HepG2 (cell line): ENCODE measurements at regions not wholly inside any gene's neighbourhood (a gene's known extent, or its start where the extent isn't known, plus 50 kb on each side); places are given as distances from the start of the nearest gene placed in this dataset.

Source experiments
- ATAC-seq: fragments of 200-7000 bp; cut with Tn5 transposase; 3 replicates; pipeline ENCODE4 v1.9.1; 2020; ENCODE audit warnings: mild to moderate bottlenecking, moderate library complexity
- BruUV-seq: library from RNA; stranded (reverse); fragments of 400-500 nt; replicated peaks from 2 replicates; lab custom pipeline; 2021; lab: Mats Ljungman, UMichigan
- CTCF ChIA-PET: fragments of 300-600 bp; formaldehyde crosslinking; extraction: SDS; loops from one replicate; lab custom pipeline; 2021; ENCODE audit warnings: low total read pairs, inconsistent platforms, low intra/inter-chr PET ratio; lab: Yijun Ruan, JAX
- POLR2A ChIA-PET: fragments of 350-600 bp; sonication (Branson Sonifier 250); formaldehyde crosslinking; loops from one replicate; lab custom pipeline; 2020; ENCODE audit warnings: antibody characterized with exemption, inconsistent platforms; lab: Yijun Ruan, JAX
- DNase-seq: peaks from one replicate; pipeline ENCODE4 v3.0.0-alpha.2; 2015; ENCODE audit warnings: low spot score
- FAIRE-seq: peaks from 3 replicates; lab custom pipeline; 2011; peaks lifted over from hg19 to GRCh38; lab: Jason Lieb, UNC
- H2AFZ ChIP-seq: one replicate; pipeline ENCODE4 v1.6.1; 2011; ENCODE audit warnings: low read length, inconsistent platforms
- H3K27ac ChIP-seq: fragments of 300-600 bp; 3 replicates; pipeline ENCODE4 v1.8.0; 2011; ENCODE audit warnings: mixed run types, mild to moderate bottlenecking, mixed read lengths, low read length, inconsistent platforms; ENCODE audit not compliant: insufficient read depth; ENCODE audit errors: extremely low read length
- H3K27me3 ChIP-seq, 2 experiments: fragments of 200-600 bp in 1 of 2; 2 replicates in 1 of 2; 3 replicates in 1 of 2; pipeline versions ENCODE4 v1.6.0 to v1.8.0; 2011; ENCODE audit warnings: low read length in 2 of 2, mild to moderate bottlenecking in 2 of 2, moderate library complexity in 2 of 2, inconsistent platforms in 1 of 2; ENCODE audit not compliant: insufficient read depth in 2 of 2, control insufficient read depth in 1 of 2
- H3K36me3 ChIP-seq, 2 experiments: fragments of 200-600 bp in 1 of 2; replicated peaks in 1 of 2; 2 replicates in 1 of 2; 3 replicates in 1 of 2; pipeline versions ENCODE4 v1.5.1 to v1.8.0; 2011; ENCODE audit warnings: low read length in 2 of 2, inconsistent platforms in 1 of 2; ENCODE audit not compliant: insufficient read depth in 2 of 2, control insufficient read depth in 1 of 2
- H3K4me1 ChIP-seq: 2 replicates; pipeline ENCODE4 v1.5.1; 2012; ENCODE audit warnings: low read length, inconsistent platforms; ENCODE audit not compliant: insufficient read depth
- H3K4me2 ChIP-seq: 2 replicates; pipeline ENCODE4 v1.6.0; 2011; ENCODE audit warnings: low read depth, low read length, inconsistent platforms
- H3K4me3 ChIP-seq, 3 experiments: fragments of 200-600 bp in 1 of 3; sonication (generic), shearing (Covaris generic) in 1 of 3; replicated peaks in 1 of 3; 2 replicates each; pipeline ENCODE4 v1.5.1; 2011 to 2016; ENCODE audit warnings: low read length in 3 of 3, inconsistent platforms in 2 of 3, low read depth in 2 of 3, mild to moderate bottlenecking in 2 of 3, control low read depth in 1 of 3, mixed read lengths in 1 of 3; ENCODE audit not compliant: insufficient read depth in 1 of 3
- H3K79me2 ChIP-seq: one replicate; pipeline ENCODE4 v1.6.1; 2011; ENCODE audit warnings: low read length, inconsistent platforms; ENCODE audit not compliant: insufficient read depth
- H3K9ac ChIP-seq: 2 replicates; pipeline ENCODE4 v1.6.0; 2011; ENCODE audit warnings: mild to moderate bottlenecking, low read depth, low read length, inconsistent platforms; ENCODE audit not compliant: insufficient read depth
- H3K9me3 ChIP-seq: 2 replicates; pipeline ENCODE4 v1.5.1; 2012; ENCODE audit warnings: mild to moderate bottlenecking, low read length
- H4K20me1 ChIP-seq: 2 replicates; pipeline ENCODE4 v1.6.0; 2011; ENCODE audit warnings: inconsistent platforms, mild to moderate bottlenecking, low read length, moderate library complexity; ENCODE audit not compliant: insufficient read depth
- HNRNPUL1 ChIP-seq: fragments of 200-400 bp; formaldehyde crosslinking; IDR thresholded peaks from 2 replicates; pipeline ENCODE4 v1.6.1; 2017; ENCODE audit warnings: low read depth, mild to moderate bottlenecking, low read length, moderate library complexity
- JDP2 ChIP-seq: sonication (generic); formaldehyde crosslinking; IDR thresholded peaks from 2 replicates; pipeline ENCODE4 v1.8.1; 2022; ENCODE audit warnings: missing genetic modification reagents, borderline replicate concordance
- KLF16 ChIP-seq, 2 experiments: sonication (generic) in 1 of 2; formaldehyde crosslinking in 1 of 2; IDR thresholded peaks; 2 replicates each; pipeline versions ENCODE4 v1.6.1 to v1.8.0; 2016 to 2023; ENCODE audit warnings: missing genetic modification reagents in 2 of 2, missing compliant biosample characterization in 1 of 2
- SSRP1 ChIP-seq: IDR thresholded peaks from 2 replicates; pipeline ENCODE4 v1.6.1; 2016; ENCODE audit warnings: control low read depth
- TOE1 ChIP-seq: sonication (generic); formaldehyde crosslinking; IDR thresholded peaks from 2 replicates; pipeline ENCODE4 v1.4.0; 2020; ENCODE audit warnings: mild to moderate bottlenecking, missing genetic modification reagents
- ZBTB40 ChIP-seq, 2 experiments: fragments of 450-650 bp in 1 of 2; sonication (generic) in 1 of 2; formaldehyde crosslinking in 1 of 2; IDR thresholded peaks; 2 replicates each; pipeline versions ENCODE4 v1.6.1 to v1.8.0; 2016 to 2022; ENCODE audit warnings: antibody characterized with exemption in 1 of 2, mild to moderate bottlenecking in 1 of 2, missing genetic modification reagents in 1 of 2
- ZBTB43 ChIP-seq: sonication (generic); formaldehyde crosslinking; conservative IDR thresholded peaks from 2 replicates; pipeline ENCODE4 v1.4.0; 2020; ENCODE audit warnings: missing genetic modification reagents
- ZNF598 ChIP-seq: sonication (generic); formaldehyde crosslinking; IDR thresholded peaks from 2 replicates; pipeline ENCODE4 v1.5.1; 2020; ENCODE audit warnings: mild to moderate bottlenecking, missing genetic modification reagents, borderline replicate concordance
- WGBS: methylation state at CpG from one replicate; pipeline ENCODE4 v1.1.6; 2017; ENCODE audit warnings: low lambda C conversion rate; 5-methylcytosine and 5-hydroxymethylcytosine counted together
- in situ Hi-C: cut with HindIII; loops from 2 replicates; pipeline ENCODE4 v1.10.0; 2017; ENCODE audit warnings: low pct_unique_long_range_greater_than_20kb; ENCODE audit not compliant: extremely low pct_ligation_motif_present
- intact Hi-C: fragments of 100-400 bp; cut with micrococcal nuclease; formaldehyde crosslinking; loops from one replicate; pipeline ENCODE4 v1.10.0; 2022; ENCODE audit not compliant: unreplicated experiment
- TF ChIP-seq, protein P1 (sequence below): sonication (generic); formaldehyde crosslinking; IDR thresholded peaks from 2 replicates; pipeline ENCODE4 v1.5.0; 2020; ENCODE audit warnings: missing genetic modification reagents, mild to moderate bottlenecking, borderline replicate concordance
- TF ChIP-seq, protein P2 (sequence below): sonication (generic); formaldehyde crosslinking; IDR thresholded peaks from 2 replicates; pipeline ENCODE4 v1.5.1; 2020; ENCODE audit warnings: missing genetic modification reagents, mild to moderate bottlenecking, borderline replicate concordance

- Histone ChIP-seq H3K9me3 (no peaks in the 10 kb centered on the region), H3K36me3 (no peaks in the 10 kb centered on the region), H3K4me3 (no peak overlapping the region), H3K79me2 (no peaks in the 10 kb centered on the region), H2AFZ (no peak overlapping the region), H3K4me1 (peaks cover 79% of the 10 kb centered on the region), H3K27ac (no peak overlapping the region), H4K20me1 (no peaks in the 10 kb centered on the region), H3K27me3 (no peaks in the 10 kb centered on the region), H3K9ac (no peak overlapping the region), H3K4me2 (no peak overlapping the region)
- FAIRE-seq (no peak), DNase-seq (no peak), ATAC-seq (no peak)
- POLR2A ChIA-PET = interaction anchor here (1.2 to 1.3 kb wide), 2 partner anchors 10 to 39 kb away, joined by 3 to 5 read pairs; no protein-coding TSS in a partner anchor
- in situ Hi-C loops = no loop called here
- WGBS = 94% methylated on average over 6 of the region's 6 CpGs
- intact Hi-C loops = no loop called here
- no TSS peak for BruUV-seq
- CTCF ChIA-PET = no interaction called here
- TF ChIP-seq ZBTB40 (IDR thresholded peaks at IDR 0.05) (no peak), ZBTB40 (CRISPR knock-in tag; IDR thresholded peaks at IDR 0.05) (no peak), HNRNPUL1 (no peak), ZBTB43 (CRISPR knock-in tag) (no peak), SSRP1 (CRISPR knock-in tag) (no peak), ZNF598 (no peak), JDP2 (no peak), KLF16 (CRISPR knock-in tag; IDR thresholded peaks at IDR 0.05) (no peak), TOE1 (CRISPR knock-in tag) (no peak)
- TF ChIP-seq, protein P1, sequence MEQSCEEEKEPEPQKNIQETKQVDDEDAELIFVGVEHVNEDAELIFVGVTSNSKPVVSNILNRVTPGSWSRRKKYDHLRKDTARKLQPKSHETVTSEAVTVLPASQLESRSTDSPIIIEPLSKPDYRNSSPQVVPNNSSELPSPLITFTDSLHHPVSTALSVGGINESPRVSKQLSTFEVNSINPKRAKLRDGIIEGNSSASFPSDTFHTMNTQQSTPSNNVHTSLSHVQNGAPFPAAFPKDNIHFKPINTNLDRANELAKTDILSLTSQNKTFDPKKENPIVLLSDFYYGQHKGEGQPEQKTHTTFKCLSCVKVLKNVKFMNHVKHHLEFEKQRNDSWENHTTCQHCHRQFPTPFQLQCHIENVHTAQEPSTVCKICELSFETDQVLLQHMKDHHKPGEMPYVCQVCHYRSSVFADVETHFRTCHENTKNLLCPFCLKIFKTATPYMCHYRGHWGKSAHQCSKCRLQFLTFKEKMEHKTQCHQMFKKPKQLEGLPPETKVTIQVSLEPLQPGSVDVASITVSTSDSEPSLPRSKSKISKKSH (CRISPR knock-in tag) = no peak
- TF ChIP-seq, protein P2, sequence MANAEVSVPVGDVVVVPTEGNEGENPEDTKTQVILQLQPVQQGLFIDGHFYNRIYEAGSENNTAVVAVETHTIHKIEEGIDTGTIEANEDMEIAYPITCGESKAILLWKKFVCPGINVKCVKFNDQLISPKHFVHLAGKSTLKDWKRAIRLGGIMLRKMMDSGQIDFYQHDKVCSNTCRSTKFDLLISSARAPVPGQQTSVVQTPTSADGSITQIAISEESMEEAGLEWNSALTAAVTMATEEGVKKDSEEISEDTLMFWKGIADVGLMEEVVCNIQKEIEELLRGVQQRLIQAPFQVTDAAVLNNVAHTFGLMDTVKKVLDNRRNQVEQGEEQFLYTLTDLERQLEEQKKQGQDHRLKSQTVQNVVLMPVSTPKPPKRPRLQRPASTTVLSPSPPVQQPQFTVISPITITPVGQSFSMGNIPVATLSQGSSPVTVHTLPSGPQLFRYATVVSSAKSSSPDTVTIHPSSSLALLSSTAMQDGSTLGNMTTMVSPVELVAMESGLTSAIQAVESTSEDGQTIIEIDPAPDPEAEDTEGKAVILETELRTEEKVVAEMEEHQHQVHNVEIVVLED (CRISPR knock-in tag) = no peak
Observed at GRCh38 chr21:38956007-38956406, 150.3 kb downstream of the ETS2 start.
